Heart left ventricle (tissue), 13 donors: ENCODE measurements at regions not wholly inside any gene's neighbourhood (a gene's known extent, or its start where the extent isn't known, plus 50 kb on each side); places are given as distances from the start of the nearest gene placed in this dataset.

Experiments used
- CTCF ChIP-seq, 12 donors: fragments of 200-600 bp; sonication (generic) in 4 of 12; IDR thresholded peaks; one replicate each; pipeline versions ENCODE4 v1.5.0 to v1.8.0; 2018 to 2022; ENCODE audit warnings: antibody characterized with exemption in 12 of 12, mild to moderate bottlenecking in 5 of 12
- POLR2A ChIP-seq, 2 donors: fragments of 450-650 bp; IDR thresholded peaks; one replicate each; pipeline ENCODE4 v1.6.1; 2017; ENCODE audit warnings: antibody characterized with exemption in 2 of 2, mild to moderate bottlenecking in 2 of 2, moderate library complexity in 2 of 2
- donor health status: ischemic (EF 13 %, LVEDD 7.1; RV severe dilation, severe dysfunction).
- donor health status: DM: no; HTN: yes; CAD: no.
- donor health status: DM: no; HTN: no; CAD: no.
- donor health status: ischemic (EF 25% LVEDD 6.9; RV normal size, moderate dysfunction).
- donor health status: ischemic (EF 25% LVEDD 5.7; RV mildly dilated, moderate dysfunction).
- donor health status: ischemic (EF 35%, LVEDD 5.7; RV mildly dilated, moderate dysfunction).
- donor health status: nonischemic (EF 11% LVEDD 7.7; RV severe dilation, severe dysfunction).
- donor health status: DM: yes; HTN: yes; CAD: no.
- donor health status: PGD.
- donor health status: ischemic (EF 29% LVEDD 5.4; RV normal size, mild dysfunction).
- donor health status: nonischemic (EF 23%, LVEDD 6.1; RV moderate dilation, normal function).

GRCh38 chr13:100941377-100942368, 267.1 kb upstream of the TMTC4 start:
- TF ChIP-seq POLR2A (IDR thresholded peaks at IDR 0.05) (no peak), CTCF (IDR thresholded peaks at IDR 0.05) (no peak)
